OCI-LY1 (cell line): ENCODE measurements at regions not wholly inside any gene's neighbourhood (a gene's known extent, or its start where the extent isn't known, plus 50 kb on each side); places are given as distances from the start of the nearest gene placed in this dataset.

Experiments used
- CTCF ChIP-seq: fragments of 200-600 bp; sonication (generic), shearing (Covaris generic); IDR thresholded peaks from 2 replicates; pipeline ENCODE4 v1.5.1; 2017; ENCODE audit warnings: mild to moderate bottlenecking, antibody characterized with exemption, low read length, moderate library complexity, mixed read lengths
- EZH2 ChIP-seq: fragments of 200-600 bp; sonication (generic), shearing (Covaris generic); IDR thresholded peaks from 2 replicates; pipeline ENCODE4 v1.8.0; 2017; ENCODE audit warnings: borderline replicate concordance, mixed run types, mild to moderate bottlenecking, antibody characterized with exemption, low read length, moderate library complexity, mixed read lengths

GRCh38 chr5:21574961-21575360 lies 1278.2 kb downstream of the CDH12 start:
- TF ChIP-seq EZH2: no peak
- no peak for TF ChIP-seq CTCF
